ENCODE measurements at regions not wholly inside any gene's neighbourhood (a gene's known extent, or its start where the extent isn't known, plus 50 kb on each side); places are given as distances from the start of the nearest gene placed in this dataset.
A peak's percentile ranks its signal among the peaks of the same experiment; 100 is the strongest.

- Histone ChIP-seq H3K9me3 (ENCODE audit: control insufficient read depth, insufficient read depth, low read length) (no peaks in the 10 kb centered on the region), H3K4me3 (ENCODE audit: low read depth, low read length) (no peak overlapping the region), H3K27me3 (ENCODE audit: control insufficient read depth, insufficient read depth, low read length) (no peaks in the 10 kb centered on the region), H3K27ac (ENCODE audit: low read depth, low read length) (no peak overlapping the region)
- ChIA-PET CTCF (interaction anchor here (0.6 to 4.4 kb wide), 42 partner anchors 7 to 689 kb away, joined by 3 to 100 read pairs (median 4); partner anchors contain the start of gene GPR37), POLR2A (no interaction called here)
- TF ChIP-seq, protein P1, sequence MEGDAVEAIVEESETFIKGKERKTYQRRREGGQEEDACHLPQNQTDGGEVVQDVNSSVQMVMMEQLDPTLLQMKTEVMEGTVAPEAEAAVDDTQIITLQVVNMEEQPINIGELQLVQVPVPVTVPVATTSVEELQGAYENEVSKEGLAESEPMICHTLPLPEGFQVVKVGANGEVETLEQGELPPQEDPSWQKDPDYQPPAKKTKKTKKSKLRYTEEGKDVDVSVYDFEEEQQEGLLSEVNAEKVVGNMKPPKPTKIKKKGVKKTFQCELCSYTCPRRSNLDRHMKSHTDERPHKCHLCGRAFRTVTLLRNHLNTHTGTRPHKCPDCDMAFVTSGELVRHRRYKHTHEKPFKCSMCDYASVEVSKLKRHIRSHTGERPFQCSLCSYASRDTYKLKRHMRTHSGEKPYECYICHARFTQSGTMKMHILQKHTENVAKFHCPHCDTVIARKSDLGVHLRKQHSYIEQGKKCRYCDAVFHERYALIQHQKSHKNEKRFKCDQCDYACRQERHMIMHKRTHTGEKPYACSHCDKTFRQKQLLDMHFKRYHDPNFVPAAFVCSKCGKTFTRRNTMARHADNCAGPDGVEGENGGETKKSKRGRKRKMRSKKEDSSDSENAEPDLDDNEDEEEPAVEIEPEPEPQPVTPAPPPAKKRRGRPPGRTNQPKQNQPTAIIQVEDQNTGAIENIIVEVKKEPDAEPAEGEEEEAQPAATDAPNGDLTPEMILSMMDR (IDR thresholded peaks at IDR 0.05; ENCODE audit: low read depth, low read length): peak; percentile 77
- DNase-seq (ENCODE audit: low read depth, low spot score): peak; percentile 37
These were observed 138.2 kb upstream of the TMEM229A start for GRCh38 chr7:124171068-124171467.

GRCh38 chr7:124168616-124169015 lies 135.7 kb upstream of the TMEM229A start:
- no peaks in the 10 kb centered on the region for H3K27me3 ChIP-seq (ENCODE audit: control insufficient read depth, insufficient read depth, low read length)
- TF ChIP-seq, protein P1 (IDR thresholded peaks at IDR 0.05; ENCODE audit: low read depth, low read length): no peak
- ChIA-PET POLR2A (no interaction called here), CTCF (interaction anchor here (1.0 to 4.4 kb wide), 6 partner anchors 9 to 623 kb away, joined by 3 to 100 read pairs (median 6); partner anchors contain the start of gene GPR37)
- no peak for DNase-seq (ENCODE audit: low read depth, low spot score)
- H3K9me3 ChIP-seq (ENCODE audit: control insufficient read depth, insufficient read depth, low read length): no peaks in the 10 kb centered on the region
- no peak overlapping the region for H3K27ac ChIP-seq (ENCODE audit: low read depth, low read length)
- H3K4me3 ChIP-seq (ENCODE audit: low read depth, low read length): no peak overlapping the region

- Histone ChIP-seq H3K27me3 (ENCODE audit: control insufficient read depth, insufficient read depth, low read length) (no peaks in the 10 kb centered on the region), H3K27ac (ENCODE audit: low read depth, low read length) (no peak overlapping the region), H3K9me3 (ENCODE audit: control insufficient read depth, insufficient read depth, low read length) (no peaks in the 10 kb centered on the region), H3K4me3 (ENCODE audit: low read depth, low read length) (no peak overlapping the region)
- DNase-seq (ENCODE audit: low read depth, low spot score): no peak
- POLR2A ChIA-PET: no interaction called here
- CTCF ChIA-PET: interaction anchor here (0.9 to 1.5 kb wide), 2 partner anchors 8 to 603 kb away, joined by 3 to 6 read pairs; partner anchors contain the start of gene GPR37
- TF ChIP-seq, protein P1 (IDR thresholded peaks at IDR 0.05; ENCODE audit: low read depth, low read length): no peak
These were observed 129.8 kb upstream of the TMEM229A start for GRCh38 chr7:124162667-124163066.

- TF ChIP-seq, protein P1 (IDR thresholded peaks at IDR 0.05; ENCODE audit: low read depth, low read length): peak; percentile 67
- H3K27ac ChIP-seq (ENCODE audit: low read depth, low read length): no peak overlapping the region
- no peaks in the 10 kb centered on the region for H3K9me3 ChIP-seq (ENCODE audit: control insufficient read depth, insufficient read depth, low read length)
- peak; percentile 6 for DNase-seq (ENCODE audit: low read depth, low spot score)
- CTCF ChIA-PET: interaction anchor here (0.5 to 8.3 kb wide), 67 partner anchors 8 to 904 kb away, joined by 3 to 110 read pairs (median 4); partner anchors contain the start of gene GPR37
- no peak overlapping the region for H3K4me3 ChIP-seq (ENCODE audit: low read depth, low read length)
- H3K27me3 ChIP-seq (ENCODE audit: control insufficient read depth, insufficient read depth, low read length): no peaks in the 10 kb centered on the region
- POLR2A ChIA-PET: no interaction called here
These were observed 122.7 kb upstream of the TMEM229A start for GRCh38 chr7:124155432-124156022.

DNA sequence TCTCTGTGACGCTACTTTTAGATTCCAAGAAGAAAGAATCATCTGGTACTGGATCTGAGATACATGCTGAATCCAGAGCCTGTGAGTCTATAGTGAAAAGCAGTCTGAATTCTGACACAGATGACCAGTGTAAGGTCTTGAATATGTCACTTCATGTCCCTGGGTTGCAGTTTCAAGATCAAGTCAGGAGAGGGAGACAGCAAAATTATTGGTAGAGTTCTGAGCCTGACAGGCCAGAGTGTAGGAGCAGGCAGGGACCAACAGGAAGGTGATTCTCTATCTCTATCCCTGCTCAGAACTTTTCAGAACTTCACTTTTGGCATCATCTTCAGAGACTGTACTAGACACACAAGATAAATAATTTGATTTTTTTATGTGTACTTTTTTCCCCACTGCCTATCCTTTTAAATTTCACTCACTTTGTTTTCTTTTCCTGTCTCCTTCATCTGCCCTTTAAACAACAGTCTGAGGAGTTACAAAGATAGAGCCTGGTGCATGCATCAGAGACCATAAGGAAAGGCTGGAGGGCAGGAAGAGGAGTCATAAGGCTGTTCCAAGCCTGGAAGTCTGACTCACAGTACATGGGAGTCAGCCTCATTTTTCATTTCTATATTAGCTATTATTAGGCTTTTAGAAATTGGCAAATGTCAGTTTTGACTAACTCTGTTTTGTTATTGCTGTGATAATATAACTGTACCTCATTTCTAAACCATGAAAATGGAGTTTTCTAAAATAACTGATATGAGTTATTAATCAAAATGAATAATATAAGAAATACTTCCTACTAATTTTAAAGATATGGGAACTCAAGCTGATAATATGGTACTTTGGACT lies 120.2 kb upstream of the TMEM229A start:
- Histone ChIP-seq H3K9me3 (ENCODE audit: control insufficient read depth, insufficient read depth, low read length) (no peaks in the 10 kb centered on the region), H3K27me3 (ENCODE audit: control insufficient read depth, insufficient read depth, low read length) (no peaks in the 10 kb centered on the region), H3K4me3 (ENCODE audit: low read depth, low read length) (no peak overlapping the region), H3K27ac (ENCODE audit: low read depth, low read length) (no peak overlapping the region)
- TF ChIP-seq, protein P1 (IDR thresholded peaks at IDR 0.05; ENCODE audit: low read depth, low read length): peak; percentile 46
- CTCF ChIA-PET: interaction anchor here (0.7 to 8.3 kb wide), 5 partner anchors 573 to 704 kb away, joined by 3 to 110 read pairs (median 50); partner anchors contain the start of gene GPR37
- POLR2A ChIA-PET: no interaction called here
- peak; percentile 21 for DNase-seq (ENCODE audit: low read depth, low spot score)

Measured in AG04450 (cell line).